Transverse colon (tissue), 4 donors: ENCODE measurements at regions not wholly inside any gene's neighbourhood (a gene's known extent, or its start where the extent isn't known, plus 50 kb on each side); places are given as distances from the start of the nearest gene placed in this dataset.

Experiments
- CTCF ChIP-seq, 5 experiments: fragments of 200-600 bp in 3 of 5; fragments of 450-650 bp in 2 of 5; sonication (generic) in 3 of 5; IDR thresholded peaks; 1 replicate in 2 of 5; 2 replicates in 3 of 5; pipeline ENCODE4 v1.5.1; 2016 to 2017; ENCODE audit warnings: antibody characterized with exemption in 5 of 5, inconsistent platforms in 3 of 5, mild to moderate bottlenecking in 2 of 5, moderate library complexity in 1 of 5
- EP300 ChIP-seq: sonication (generic); formaldehyde crosslinking; IDR thresholded peaks from one replicate; pipeline ENCODE4 v1.6.1; 2017; ENCODE audit warnings: antibody characterized with exemption, low read depth
- POLR2A ChIP-seq: fragments of 450-650 bp; IDR thresholded peaks from one replicate; pipeline ENCODE4 v1.6.1; 2016; ENCODE audit warnings: antibody characterized with exemption, mild to moderate bottlenecking, moderate library complexity
- POLR2AphosphoS5 ChIP-seq, 3 donors: sonication (generic); formaldehyde crosslinking; IDR thresholded peaks; one replicate each; pipeline ENCODE4 v1.6.1; 2016; ENCODE audit warnings: antibody characterized with exemption in 3 of 3

- TF ChIP-seq CTCF (IDR thresholded peaks at IDR 0.05) (no peak), POLR2A (no peak), EP300 (no peak), POLR2AphosphoS5 (IDR thresholded peaks at IDR 0.05) (peak in 2 of 3 donors; percentile 36 to 44)
These were observed 479.1 kb upstream of the ZMIZ1 start for GRCh38 chr10:78589687-78590086.
